Astrocyte (in vitro differentiated cells and primary cell): ENCODE measurements at regions not wholly inside any gene's neighbourhood (a gene's known extent, or its start where the extent isn't known, plus 50 kb on each side); places are given as distances from the start of the nearest gene placed in this dataset.

Experiments
- DNase-seq: peaks from one replicate; pipeline ENCODE4 v3.0.0-alpha.2; 2010; ENCODE audit warnings: low read depth
- FAIRE-seq: peaks from 2 replicates; lab custom pipeline; 2011; peaks lifted over from hg19 to GRCh38; lab: Jason Lieb, UNC
- H2AFZ ChIP-seq: 2 replicates; pipeline ENCODE4 v1.6.0; 2012; ENCODE audit warnings: low read depth, low read length, inconsistent platforms
- H3K27ac ChIP-seq: 2 replicates; pipeline ENCODE4 v1.5.1; 2011; ENCODE audit warnings: low read depth, low read length, inconsistent platforms
- H3K27me3 ChIP-seq: 2 replicates; pipeline ENCODE4 v1.6.0; 2011; ENCODE audit warnings: low read length, inconsistent platforms; ENCODE audit not compliant: insufficient read depth
- H3K36me3 ChIP-seq: 2 replicates; pipeline ENCODE4 v1.5.1; 2011; ENCODE audit warnings: low read length, inconsistent platforms; ENCODE audit not compliant: insufficient read depth
- H3K4me1 ChIP-seq: 2 replicates; pipeline ENCODE4 v1.5.1; 2011; ENCODE audit warnings: low read length, inconsistent platforms; ENCODE audit not compliant: insufficient read depth
- H3K4me2 ChIP-seq: 2 replicates; pipeline ENCODE4 v1.6.0; 2012; ENCODE audit warnings: low read length, inconsistent platforms
- H3K4me3 ChIP-seq: 2 replicates; pipeline ENCODE4 v1.5.1; 2011; ENCODE audit warnings: low read depth, mild to moderate bottlenecking, low read length, inconsistent platforms; ENCODE audit not compliant: insufficient read depth
- H3K79me2 ChIP-seq: 2 replicates; pipeline ENCODE4 v1.6.0; 2012; ENCODE audit warnings: mild to moderate bottlenecking, low read length, inconsistent platforms; ENCODE audit not compliant: insufficient read depth
- H3K9ac ChIP-seq: 2 replicates; pipeline ENCODE4 v1.6.0; 2012; ENCODE audit warnings: mild to moderate bottlenecking, low read length, inconsistent platforms
- H3K9me3 ChIP-seq: 2 replicates; pipeline ENCODE4 v1.5.1; 2012; ENCODE audit warnings: low read depth, mild to moderate bottlenecking, low read length, inconsistent platforms; ENCODE audit not compliant: insufficient read depth
- H4K20me1 ChIP-seq: 2 replicates; pipeline ENCODE4 v1.6.0; 2012; ENCODE audit warnings: low read length, inconsistent platforms; ENCODE audit not compliant: insufficient read depth
- H3K27ac Mint-ChIP-seq: one replicate; pipeline ENCODE4 v1.8.0; 2021; ENCODE audit warnings: mild to moderate bottlenecking, mixed read lengths; ENCODE audit not compliant: unreplicated experiment
- H3K27me3 Mint-ChIP-seq: one replicate; pipeline ENCODE4 v1.8.0; 2021; ENCODE audit warnings: low read depth, mixed read lengths; ENCODE audit not compliant: unreplicated experiment
- H3K36me3 Mint-ChIP-seq: one replicate; pipeline ENCODE4 v1.8.0; 2021; ENCODE audit warnings: low read depth, mixed read lengths; ENCODE audit not compliant: unreplicated experiment
- H3K4me1 Mint-ChIP-seq: one replicate; pipeline ENCODE4 v1.8.0; 2021; ENCODE audit warnings: low read depth, mixed read lengths; ENCODE audit not compliant: unreplicated experiment
- H3K4me3 Mint-ChIP-seq: one replicate; pipeline ENCODE4 v1.8.0; 2021; ENCODE audit warnings: mild to moderate bottlenecking, moderate library complexity, mixed read lengths; ENCODE audit not compliant: unreplicated experiment
- H3K9me3 Mint-ChIP-seq: one replicate; pipeline ENCODE4 v1.8.0; 2021; ENCODE audit warnings: mild to moderate bottlenecking, mixed read lengths; ENCODE audit not compliant: unreplicated experiment
- CTCF ChIP-seq: IDR thresholded peaks from 2 replicates; pipeline ENCODE4 v1.5.1; 2011; ENCODE audit warnings: low read depth, mild to moderate bottlenecking, inconsistent platforms, low read length, moderate library complexity; ENCODE audit not compliant: insufficient read depth
- EZH2 ChIP-seq: IDR thresholded peaks from 2 replicates; pipeline ENCODE4 v1.6.1; 2012; ENCODE audit warnings: mild to moderate bottlenecking, low read length, inconsistent platforms; ENCODE audit not compliant: insufficient read depth

- no peak overlapping the region for H3K27ac ChIP-seq
- H3K36me3 ChIP-seq = no peaks in the 10 kb centered on the region
- no peak overlapping the region for H2AFZ ChIP-seq
- no peak overlapping the region for H3K4me3 Mint-ChIP-seq
- no peaks in the 10 kb centered on the region for H4K20me1 ChIP-seq
- no peak overlapping the region for H3K9ac ChIP-seq
- no peaks in the 10 kb centered on the region for H3K4me1 Mint-ChIP-seq
- no peaks in the 10 kb centered on the region for H3K9me3 ChIP-seq
- no peaks in the 10 kb centered on the region for H3K79me2 ChIP-seq
- FAIRE-seq (no peak), DNase-seq (no peak)
- H3K4me2 ChIP-seq = no peak overlapping the region
- no peak overlapping the region for H3K27ac Mint-ChIP-seq
- no peaks in the 10 kb centered on the region for H3K4me1 ChIP-seq
- peaks cover 2% of the 10 kb centered on the region for H3K27me3 Mint-ChIP-seq
- no peaks in the 10 kb centered on the region for H3K9me3 Mint-ChIP-seq
- no peaks in the 10 kb centered on the region for H3K27me3 ChIP-seq
- no peak overlapping the region for H3K4me3 ChIP-seq
- TF ChIP-seq EZH2 (no peak), CTCF (no peak)
- no peaks in the 10 kb centered on the region for H3K36me3 Mint-ChIP-seq
Measured at GRCh38 chr1:218957971-218958370, 215.7 kb upstream of the LYPLAL1 start.

- TF ChIP-seq EZH2 (no peak), CTCF (no peak)
- H3K9ac ChIP-seq = no peak overlapping the region
- FAIRE-seq = no peak
- H3K27me3 ChIP-seq = no peaks in the 10 kb centered on the region
- H3K4me1 Mint-ChIP-seq = no peaks in the 10 kb centered on the region
- H3K36me3 ChIP-seq = no peaks in the 10 kb centered on the region
- no peaks in the 10 kb centered on the region for H3K4me1 ChIP-seq
- no peak overlapping the region for H3K4me2 ChIP-seq
- DNase-seq = no peak
- no peak overlapping the region for H3K4me3 Mint-ChIP-seq
- H3K27ac Mint-ChIP-seq = no peak overlapping the region
- H2AFZ ChIP-seq = no peak overlapping the region
- no peaks in the 10 kb centered on the region for H4K20me1 ChIP-seq
- no peak overlapping the region for H3K4me3 ChIP-seq
- H3K9me3 Mint-ChIP-seq = no peaks in the 10 kb centered on the region
- H3K9me3 ChIP-seq = no peaks in the 10 kb centered on the region
- H3K27me3 Mint-ChIP-seq = no peaks in the 10 kb centered on the region
- H3K27ac ChIP-seq = no peak overlapping the region
- no peaks in the 10 kb centered on the region for H3K79me2 ChIP-seq
- no peaks in the 10 kb centered on the region for H3K36me3 Mint-ChIP-seq
Measured at GRCh38 chr1:218959784-218960183, 213.9 kb upstream of the LYPLAL1 start.

- H3K27ac ChIP-seq = no peak overlapping the region
- no peaks in the 10 kb centered on the region for H3K9me3 ChIP-seq
- DNase-seq = no peak
- no peaks in the 10 kb centered on the region for H3K27me3 ChIP-seq
- no peak overlapping the region for H3K4me3 ChIP-seq
- no peak overlapping the region for H3K27ac Mint-ChIP-seq
- H3K36me3 ChIP-seq = no peaks in the 10 kb centered on the region
- peaks cover 3% of the 10 kb centered on the region for H3K4me1 Mint-ChIP-seq
- no peaks in the 10 kb centered on the region for H4K20me1 ChIP-seq
- H3K4me3 Mint-ChIP-seq = no peak overlapping the region
- no peak overlapping the region for H3K4me2 ChIP-seq
- H3K9ac ChIP-seq = no peak overlapping the region
- H3K79me2 ChIP-seq = no peaks in the 10 kb centered on the region
- no peaks in the 10 kb centered on the region for H3K9me3 Mint-ChIP-seq
- no peaks in the 10 kb centered on the region for H3K27me3 Mint-ChIP-seq
- H3K36me3 Mint-ChIP-seq = no peaks in the 10 kb centered on the region
- no peak for TF ChIP-seq CTCF
- TF ChIP-seq EZH2 = no peak
- no peak for FAIRE-seq
- H3K4me1 ChIP-seq = no peaks in the 10 kb centered on the region
- H2AFZ ChIP-seq = no peak overlapping the region
Measured at GRCh38 chr1:218964471-218965185, 209.1 kb upstream of the LYPLAL1 start.
